ENCODE measurements at regions not wholly inside any gene's neighbourhood (a gene's known extent, or its start where the extent isn't known, plus 50 kb on each side); places are given as distances from the start of the nearest gene placed in this dataset.
"Not testable (repeated sequence)": the region's sequence is repeated elsewhere in the genome, so short reads cannot be mapped to it uniquely, and the experiment has no call there.

DNA sequence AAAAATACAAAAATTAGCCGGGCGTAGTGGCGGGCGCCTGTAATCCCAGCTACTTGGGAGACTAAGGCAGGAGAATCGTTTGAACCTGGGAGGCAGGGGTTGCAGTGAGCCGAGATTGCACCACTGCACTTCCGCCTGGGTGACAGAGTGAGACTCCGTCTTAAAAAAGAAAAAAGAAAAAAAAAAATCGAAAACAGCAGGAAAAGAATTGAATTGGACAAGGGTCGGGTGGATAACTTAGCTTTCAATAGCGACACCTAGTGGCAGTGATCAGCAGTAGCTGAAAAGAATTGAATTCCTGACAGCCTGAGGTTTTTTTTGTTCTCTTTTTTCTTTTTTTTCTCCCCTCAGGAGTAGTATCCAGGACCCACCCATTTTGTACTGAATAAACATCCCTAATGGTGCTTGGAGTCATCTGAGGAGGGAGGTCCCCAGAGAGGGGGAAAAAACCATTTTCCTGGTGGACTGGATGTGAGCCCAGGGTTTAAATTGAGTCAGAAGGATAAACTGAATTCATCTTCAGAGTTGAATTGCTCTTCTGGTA is 55.1 kb downstream of the CYCS start:
- peak; percentile 72 for DNase-seq (ENCODE audit: low spot score)

DNA sequence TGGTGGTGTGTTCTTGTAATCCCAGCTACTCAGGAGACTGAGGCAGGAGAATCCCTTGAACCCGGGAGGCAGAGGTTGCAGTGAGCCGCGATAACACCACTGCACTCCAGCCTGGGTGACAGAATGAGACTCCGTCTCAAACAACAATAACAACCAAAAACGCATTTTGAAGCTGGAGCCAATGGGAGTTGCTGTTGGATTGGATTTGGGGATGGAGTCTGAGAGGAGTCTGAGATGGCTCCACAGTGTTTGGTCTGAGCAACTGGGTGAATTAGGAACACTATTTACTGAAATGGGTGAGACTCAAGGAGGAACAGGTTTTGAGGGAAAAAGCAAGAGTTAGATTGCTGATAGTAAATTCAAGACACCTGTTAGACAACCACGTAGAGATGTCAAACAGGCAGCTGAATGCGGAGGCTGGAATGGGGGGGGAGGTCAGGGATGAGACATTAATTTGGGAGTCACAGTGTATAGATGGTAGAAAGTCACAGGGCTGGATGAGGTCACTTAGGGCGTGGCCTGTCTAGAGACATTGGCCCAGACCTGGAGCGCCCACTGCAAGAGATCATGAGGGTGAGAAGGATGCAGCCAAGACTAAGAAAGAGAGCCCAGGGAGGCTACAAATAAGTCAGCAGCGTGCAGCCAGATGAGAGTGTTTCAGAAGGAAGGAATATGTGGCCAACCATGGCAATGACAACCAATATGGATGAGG is 56.4 kb downstream of the CYCS start:
- DNase-seq (ENCODE audit: low spot score), result no peak

DNA sequence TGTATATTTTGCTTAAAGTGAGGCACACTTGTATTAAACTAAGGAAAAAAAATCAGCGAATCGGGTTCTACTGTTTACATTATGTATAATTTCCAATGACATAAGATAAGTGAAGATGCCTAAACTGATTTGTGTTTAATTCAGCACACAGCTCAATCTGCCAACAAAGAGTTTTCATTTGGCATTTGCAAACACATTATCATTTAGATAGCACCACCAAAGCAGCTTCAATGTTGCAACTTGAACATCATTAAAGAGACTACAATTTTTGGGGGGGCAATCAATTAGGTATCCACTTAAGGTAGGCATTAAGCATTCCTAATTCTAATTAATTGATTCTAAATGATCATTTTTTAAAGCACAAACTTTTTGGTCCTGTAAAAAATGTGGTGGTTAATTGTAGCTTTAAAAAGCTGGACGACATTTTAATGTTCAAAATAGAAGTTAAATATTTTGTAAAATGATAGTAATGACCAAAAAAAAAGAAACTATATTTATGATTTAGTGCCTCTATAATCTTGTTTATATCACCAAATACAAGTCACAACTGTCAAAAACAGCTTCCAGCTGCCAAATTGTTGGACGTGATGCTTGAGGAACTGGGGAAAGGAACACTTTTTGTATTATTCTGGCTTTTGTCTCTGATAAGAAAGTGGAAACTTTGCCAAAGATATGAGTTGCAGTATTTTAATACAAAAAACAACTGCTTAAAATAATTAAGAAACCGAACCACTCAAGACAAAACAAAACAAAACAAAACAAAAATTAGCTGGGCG is 57.1 kb downstream of the CYCS start:
- no peak for DNase-seq (ENCODE audit: low spot score)

DNA sequence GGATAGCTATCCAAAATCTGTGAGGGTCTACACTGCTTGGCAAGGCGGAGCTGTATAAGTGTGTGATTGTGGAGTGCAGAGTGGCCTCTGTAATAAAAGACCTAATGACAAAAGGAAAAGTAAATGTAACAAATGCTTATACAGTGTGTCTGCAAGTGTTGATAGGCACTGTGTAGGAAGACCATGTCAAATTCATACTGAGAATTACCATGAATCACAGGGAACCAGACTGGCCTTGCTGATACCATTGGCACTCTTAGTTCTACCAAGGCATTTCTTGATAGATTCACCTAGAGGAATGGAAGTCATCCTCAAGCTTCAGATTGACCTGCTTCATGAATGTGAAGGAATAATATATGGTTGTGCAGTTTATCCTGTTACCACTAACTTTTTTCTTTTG is 58.8 kb downstream of the CYCS start:
- DNase-seq (ENCODE audit: low spot score), result no peak

DNA sequence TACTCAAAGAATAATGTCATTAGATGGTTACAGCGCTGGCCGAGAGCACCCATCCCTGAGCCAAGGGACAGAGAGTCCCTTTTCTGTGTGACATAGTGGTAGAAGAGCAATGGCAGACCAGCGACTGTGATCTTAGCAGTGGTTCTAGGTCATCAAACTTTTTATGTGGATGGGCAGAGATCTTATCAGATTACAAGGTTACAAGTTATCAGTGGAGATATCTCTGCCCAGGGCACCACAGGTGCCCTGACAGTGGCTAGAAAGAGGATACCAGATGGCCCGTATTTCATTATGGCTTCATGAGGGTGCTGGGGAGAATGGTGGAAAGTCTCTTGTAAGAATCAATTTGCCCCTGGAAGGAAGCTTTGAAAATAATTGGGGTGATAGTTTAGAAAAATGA is 62.7 kb downstream of the CYCS start:
- no peak for DNase-seq (ENCODE audit: low spot score)

DNA sequence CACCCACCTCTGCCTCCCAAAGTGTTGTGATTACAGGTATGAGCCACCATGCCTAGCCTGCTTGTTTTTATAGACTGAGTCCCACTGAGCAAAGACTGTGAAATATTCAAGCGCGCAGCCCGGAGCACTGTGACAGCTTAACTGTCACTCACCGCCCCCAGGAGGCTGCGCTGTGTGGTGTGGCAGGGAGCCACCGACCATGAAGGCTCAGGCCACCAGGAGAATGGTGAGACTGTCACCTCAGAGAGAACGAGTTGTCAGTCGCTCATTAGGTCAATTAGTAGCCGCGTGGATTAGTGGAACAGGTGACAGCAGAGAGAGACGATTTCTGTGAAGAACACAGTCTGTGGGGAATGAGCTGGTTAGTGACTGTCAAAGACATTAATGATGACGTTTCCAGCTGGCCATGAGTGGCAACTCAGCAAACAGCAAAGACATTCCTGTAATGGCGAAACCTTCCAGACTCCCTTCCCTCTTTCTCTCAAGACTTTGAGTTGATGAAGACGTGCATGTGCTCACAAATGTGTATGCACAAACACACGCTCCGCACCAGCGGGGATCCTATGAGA is 64.5 kb downstream of the CYCS start:
- no peak for DNase-seq (ENCODE audit: low spot score)

DNA sequence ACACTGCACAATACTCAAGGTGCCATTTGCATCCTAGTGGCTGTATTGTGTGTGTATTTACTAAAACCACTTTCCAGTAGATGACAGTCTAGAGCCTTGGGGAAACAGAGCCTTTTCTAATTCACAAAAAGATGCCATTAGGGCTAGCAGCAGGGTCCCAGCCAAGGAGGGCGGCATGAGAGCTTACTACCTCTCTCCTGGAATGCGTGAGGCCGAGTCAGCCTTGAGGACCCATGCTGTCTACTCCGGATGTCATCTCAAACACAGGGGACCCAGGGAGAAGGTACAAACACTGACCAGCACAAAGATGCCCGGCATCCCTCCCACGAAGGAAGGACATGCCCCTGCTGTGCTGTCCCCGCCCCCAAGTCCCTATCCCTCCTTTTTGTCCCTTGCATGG is 65.5 kb downstream of the CYCS start:
- DNase-seq (ENCODE audit: low spot score), result no peak

DNA sequence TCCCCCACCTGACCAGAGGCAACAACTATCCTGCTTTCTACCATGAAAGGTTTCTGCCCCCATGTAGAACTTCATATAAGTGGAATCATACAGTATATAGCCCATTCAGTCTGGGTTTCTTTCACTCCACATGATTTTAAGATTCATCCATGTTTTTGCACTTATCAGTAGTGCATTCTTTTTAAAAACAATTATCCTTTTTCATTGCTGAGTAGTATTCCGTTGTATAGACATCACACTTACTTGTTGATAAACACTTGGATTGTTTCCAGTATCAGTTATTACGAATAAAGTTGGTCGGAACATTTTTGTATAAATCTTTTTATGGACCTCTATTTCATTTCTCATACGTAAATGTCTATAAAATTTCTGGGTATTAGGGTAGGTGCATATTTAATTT is 68.7 kb downstream of the CYCS start:
- no peak for DNase-seq (ENCODE audit: low spot score)

DNA sequence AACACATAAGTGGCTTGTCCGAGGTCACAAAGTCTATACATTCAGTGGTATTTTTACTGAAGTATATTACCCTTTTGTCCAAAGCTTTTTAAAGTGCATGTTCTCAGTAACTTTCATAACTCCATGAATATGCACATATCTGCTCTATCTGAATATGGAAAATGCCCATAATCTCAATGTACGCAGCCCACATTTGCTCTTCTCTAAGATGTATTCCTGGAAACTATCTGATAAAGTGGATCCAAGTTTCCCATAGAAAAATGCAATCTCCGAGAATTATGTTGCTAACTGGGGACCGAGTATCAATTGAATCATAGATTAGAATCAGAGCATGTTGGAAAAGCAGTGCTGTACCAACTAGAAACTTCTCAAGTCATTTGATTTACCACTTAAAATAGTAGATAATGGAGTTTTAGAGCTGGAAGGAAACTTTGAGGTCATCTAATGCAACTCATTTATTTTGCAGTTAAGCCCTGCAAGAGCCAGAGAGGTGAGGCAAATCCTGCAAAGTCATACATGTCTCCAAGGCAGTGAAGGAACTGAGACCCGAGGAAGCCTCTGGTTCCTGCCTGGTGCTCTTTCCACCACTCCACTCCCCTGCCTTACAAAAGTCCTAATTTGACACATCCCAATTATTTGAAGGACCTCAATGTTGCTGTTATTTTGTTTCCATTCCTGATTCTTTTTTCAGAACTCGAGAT is 69.4 kb downstream of the CYCS start:
- no peak for DNase-seq (ENCODE audit: low spot score)

DNA sequence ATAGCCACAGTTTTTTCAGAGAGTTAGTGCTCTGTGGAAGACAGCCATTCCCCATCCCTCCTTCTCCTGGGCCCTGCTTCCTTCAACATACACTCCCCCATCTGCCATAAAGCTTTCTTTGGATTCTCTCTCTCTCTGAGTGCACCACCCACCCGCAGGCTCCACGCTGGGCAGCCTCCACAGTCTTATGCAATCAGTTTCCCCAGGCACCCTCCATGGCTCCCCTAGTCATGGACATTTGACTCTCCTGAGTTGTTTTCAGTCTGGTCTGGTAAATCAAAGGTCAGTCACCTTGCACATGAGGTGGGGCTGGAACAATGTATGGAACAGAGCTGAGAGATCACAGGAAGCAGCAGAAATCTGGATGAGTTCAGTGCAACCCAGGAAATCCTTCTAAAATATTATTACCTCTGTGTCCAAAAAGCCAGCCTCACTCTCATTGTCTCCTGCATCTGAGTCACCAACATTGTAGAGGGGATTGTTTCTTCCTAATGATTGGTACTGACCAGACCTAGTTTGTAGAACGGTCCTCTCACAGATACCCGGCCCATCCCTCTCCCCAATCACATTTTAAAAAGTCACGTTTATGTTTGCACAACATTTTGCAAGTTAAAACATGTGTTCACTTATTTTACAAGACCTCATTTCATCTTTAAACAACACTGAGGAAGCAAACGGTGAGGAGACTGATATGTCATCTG is 70.1 kb downstream of the CYCS start:
- DNase-seq (ENCODE audit: low spot score), result no peak

DNA sequence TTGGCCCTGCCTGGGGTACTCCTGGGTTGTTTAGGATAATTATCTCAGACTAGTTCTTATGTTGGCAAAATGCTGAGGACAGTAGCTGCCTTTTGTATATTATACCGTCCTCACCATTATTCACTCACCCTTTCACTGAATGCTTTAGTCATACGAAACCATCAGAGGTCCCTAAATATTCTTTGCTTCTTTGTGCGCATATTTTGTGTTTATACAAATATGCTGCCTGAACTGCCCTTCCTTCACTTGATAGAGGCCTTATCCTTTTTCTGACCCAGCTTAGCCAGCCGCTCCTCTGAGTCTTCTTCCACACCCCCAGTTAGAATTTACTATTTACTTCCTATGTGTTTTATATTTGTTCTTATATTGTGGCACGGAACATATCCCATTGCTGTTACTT is 70.2 kb upstream of the OSBPL3 start:
- DNase-seq (ENCODE audit: low spot score), result no peak

DNA sequence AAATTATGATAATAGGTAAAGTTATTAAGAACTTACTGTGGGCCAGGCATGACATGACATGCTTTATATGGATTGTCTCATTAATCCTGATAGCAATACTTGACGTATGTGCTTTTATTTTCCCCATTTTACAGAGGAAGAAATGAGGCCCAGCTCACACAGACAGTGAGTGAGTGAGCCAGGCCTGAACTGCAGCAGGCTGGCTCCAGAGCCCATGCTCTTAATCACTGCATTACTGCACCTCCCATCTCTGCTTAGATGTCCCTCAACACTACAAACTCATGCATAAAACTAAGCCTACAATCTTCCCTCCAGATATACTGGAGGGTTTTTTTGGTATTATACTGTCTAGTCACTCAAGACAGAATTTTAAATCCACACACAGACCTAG is 68.5 kb upstream of the OSBPL3 start:
- DNase-seq (ENCODE audit: low spot score), result no peak

DNA sequence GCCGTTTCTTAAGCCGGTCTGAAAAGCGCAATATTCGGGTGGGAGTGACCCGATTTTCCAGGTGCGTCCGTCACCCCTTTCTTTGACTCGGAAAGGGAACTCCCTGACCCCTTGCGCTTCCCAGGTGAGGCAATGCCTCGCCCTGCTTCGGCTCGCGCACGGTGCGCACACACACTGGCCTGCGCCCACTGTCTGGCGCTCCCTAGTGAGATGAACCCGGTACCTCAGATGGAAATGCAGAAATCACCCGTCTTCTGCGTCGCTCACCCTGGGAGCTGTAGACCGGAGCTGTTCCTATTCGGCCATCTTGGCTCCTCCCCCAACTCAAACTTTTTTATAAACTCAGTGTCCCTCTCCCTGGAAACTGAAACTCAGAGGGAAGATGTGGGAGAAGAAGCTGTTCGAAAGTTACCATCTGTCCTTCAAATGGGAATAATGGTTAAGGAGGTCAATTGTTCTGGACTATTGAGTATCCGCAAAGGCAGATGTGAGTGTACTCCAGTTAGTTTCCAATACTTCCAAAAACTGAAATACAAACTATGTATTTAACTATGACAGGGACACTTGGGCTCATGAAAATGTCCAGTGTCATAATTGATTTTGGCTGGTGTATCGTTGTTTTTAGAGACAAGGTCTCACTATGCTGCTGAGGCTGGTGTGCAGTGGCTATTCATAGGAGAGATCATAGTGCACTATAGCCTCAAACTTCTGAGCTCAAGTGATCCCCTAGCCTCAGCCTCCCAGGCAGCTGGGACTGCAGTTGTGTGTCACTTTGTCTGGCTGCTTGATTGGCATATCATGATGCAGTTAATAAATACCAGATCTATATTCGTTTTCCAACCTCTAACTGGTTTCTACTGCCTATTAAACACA is 67.8 kb upstream of the OSBPL3 start:
- not testable (repeated sequence) for DNase-seq (ENCODE audit: low spot score)

DNA sequence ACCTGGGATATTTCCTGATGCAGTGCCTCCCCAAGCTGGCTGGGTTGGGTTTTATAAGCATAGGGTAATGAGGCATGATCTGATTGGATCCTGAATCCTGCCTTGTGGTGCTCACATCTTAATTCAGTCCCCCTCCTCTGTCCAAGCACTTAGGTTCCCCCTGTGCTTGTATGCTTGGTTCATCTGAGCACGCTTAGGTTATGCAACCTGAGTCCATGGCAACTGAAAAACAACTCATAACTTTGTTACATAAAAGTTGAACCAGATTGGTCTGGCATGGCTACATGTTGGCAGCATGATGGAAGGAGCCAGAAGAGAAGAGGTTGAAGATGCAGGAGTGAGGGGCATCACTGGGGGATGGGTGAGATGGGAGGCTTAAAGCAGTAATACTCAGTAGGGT is 57.3 kb upstream of the OSBPL3 start:
- no peak for DNase-seq (ENCODE audit: low spot score)

DNA sequence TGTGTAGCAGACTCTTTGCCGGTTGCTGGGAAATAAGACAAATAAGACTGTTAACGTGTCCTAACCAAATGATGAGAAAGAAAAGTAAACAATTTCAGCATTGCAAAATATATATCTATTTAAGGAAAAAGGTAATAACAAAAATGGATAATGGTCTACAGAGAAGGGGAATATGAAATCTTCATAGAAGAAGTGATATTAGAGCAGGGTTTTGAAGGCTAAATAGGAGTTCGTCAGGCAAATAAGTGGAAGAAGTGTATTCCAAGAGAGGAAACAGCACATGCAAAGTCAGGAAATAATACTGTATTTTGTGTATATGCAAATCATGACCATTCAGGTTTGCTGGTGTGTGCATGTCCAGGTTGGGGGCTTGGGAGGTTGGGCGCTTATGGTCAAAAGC is 55.3 kb upstream of the OSBPL3 start:
- DNase-seq (ENCODE audit: low spot score), result no peak

DNA sequence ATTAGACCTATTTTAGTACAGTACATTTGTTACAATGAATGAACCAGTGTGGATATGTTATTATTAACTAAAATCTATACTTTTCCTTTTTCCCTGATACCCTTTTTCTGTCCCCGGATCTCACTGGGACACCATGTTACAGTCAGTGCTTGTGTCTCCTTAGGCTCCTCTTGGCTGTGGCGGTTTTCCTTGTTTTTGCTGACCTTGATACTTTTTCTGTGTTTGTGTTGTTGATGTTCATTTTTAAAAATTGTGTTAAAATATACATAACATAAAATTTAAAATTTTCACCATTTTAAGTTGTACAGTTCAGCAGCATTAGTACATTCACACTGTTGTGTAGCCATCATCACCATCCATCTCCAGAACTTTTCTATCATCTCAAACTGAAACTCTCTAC is 54.2 kb upstream of the OSBPL3 start:
- no peak for DNase-seq (ENCODE audit: low spot score)

DNA sequence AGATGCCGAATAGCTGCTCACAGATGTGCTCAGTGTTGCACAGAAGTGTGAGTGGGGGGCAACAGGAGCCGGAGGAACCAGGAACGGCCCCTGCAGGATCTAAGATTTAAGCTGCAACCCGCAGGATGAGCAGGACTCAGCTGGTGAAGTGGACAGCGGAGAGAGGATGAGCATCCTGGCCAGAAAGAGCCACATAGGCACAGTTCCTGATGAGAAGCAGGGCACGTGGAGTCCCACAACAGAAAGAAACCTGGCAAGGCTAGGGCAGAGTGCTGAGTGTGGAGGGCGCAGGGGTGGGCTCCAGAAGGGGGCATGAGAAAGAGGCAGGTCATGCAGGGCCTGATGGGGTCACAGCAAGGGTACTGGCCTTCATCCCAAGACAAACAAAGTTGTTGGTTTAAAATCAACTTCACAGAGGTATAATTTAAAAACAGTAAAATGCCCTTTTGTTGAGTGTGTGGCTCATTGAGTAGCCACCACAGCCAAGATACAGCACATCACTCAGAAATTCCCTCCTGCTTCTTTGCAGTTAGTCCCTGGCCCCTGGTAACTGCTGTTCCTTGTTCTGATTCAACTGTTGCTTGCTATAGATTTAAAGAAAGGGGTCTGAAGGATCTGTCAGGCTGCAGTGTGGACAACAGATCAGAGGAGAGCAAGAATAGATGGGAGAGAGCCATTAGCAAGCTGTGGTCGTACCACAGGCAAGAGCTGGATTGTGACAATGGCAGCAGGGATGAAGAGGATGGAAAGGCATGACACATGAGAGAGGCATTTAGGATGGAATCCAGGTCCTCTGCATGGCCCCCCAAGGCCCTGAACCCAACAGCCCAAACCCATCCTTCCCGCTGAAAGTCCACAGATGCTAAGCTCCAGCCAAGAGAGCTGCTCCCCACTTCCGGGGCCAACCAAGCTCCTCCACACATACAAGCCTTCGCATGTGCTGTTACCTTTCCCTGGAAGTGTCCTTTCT is 53.1 kb upstream of the OSBPL3 start:
- DNase-seq (ENCODE audit: low spot score), result no peak

DNA sequence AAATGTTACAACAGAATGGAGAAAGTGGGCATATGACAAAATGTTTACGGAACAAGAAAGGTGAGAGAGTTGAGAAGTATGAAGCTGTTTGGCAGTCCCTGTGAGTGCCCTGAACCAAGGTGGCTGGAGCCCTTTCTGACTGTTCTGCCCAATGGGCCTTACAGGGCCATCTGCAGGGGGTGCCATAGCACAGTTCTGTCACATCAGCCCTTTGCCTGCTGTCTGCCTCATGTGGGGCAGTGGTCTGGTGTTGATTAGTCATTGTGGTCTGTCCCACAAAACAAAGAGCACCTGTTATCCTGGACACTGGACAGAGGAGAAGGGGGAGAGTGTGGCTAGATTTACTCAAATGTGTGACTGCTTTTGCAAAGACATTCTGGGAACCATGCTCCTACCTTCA is 51.5 kb upstream of the OSBPL3 start:
- DNase-seq (ENCODE audit: low spot score), result no peak

DNA sequence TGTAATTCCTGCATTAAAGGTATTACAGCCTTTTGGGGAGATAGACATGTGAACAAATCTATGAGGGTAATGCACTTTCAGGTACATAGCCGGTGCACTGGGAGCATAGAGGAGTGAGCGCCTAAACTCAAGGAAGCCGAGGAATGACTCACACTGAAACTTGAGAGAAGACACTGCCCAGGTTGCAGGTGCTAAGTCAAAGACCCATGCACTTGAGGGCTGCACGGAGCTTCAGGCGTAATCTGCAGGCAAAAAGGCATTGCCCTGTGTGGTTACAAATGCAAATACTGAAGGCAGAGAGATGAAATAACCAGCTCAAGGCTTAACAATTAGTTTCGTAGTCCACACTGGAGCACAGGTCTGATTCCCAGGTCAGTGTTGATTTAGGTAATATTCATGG is 51.0 kb upstream of the OSBPL3 start:
- no peak for DNase-seq (ENCODE audit: low spot score)
